Transverse colon (tissue), 3 donors: ENCODE measurements at regions not wholly inside any gene's neighbourhood (a gene's known extent, or its start where the extent isn't known, plus 50 kb on each side); places are given as distances from the start of the nearest gene placed in this dataset.

Source experiments
- EP300 ChIP-seq: sonication (generic); formaldehyde crosslinking; IDR thresholded peaks from one replicate; pipeline ENCODE4 v1.6.1; 2017; ENCODE audit warnings: antibody characterized with exemption, low read depth
- POLR2A ChIP-seq: fragments of 450-650 bp; IDR thresholded peaks from one replicate; pipeline ENCODE4 v1.6.1; 2016; ENCODE audit warnings: antibody characterized with exemption, mild to moderate bottlenecking, moderate library complexity
- TF ChIP-seq, protein P1 (sequence below), 5 experiments: fragments of 200-600 bp in 3 of 5; fragments of 450-650 bp in 2 of 5; sonication (generic) in 3 of 5; IDR thresholded peaks; 1 replicate in 2 of 5; 2 replicates in 3 of 5; pipeline ENCODE4 v1.5.1; 2016 to 2017; ENCODE audit warnings: antibody characterized with exemption in 5 of 5, inconsistent platforms in 3 of 5, mild to moderate bottlenecking in 2 of 5, moderate library complexity in 1 of 5

DNA sequence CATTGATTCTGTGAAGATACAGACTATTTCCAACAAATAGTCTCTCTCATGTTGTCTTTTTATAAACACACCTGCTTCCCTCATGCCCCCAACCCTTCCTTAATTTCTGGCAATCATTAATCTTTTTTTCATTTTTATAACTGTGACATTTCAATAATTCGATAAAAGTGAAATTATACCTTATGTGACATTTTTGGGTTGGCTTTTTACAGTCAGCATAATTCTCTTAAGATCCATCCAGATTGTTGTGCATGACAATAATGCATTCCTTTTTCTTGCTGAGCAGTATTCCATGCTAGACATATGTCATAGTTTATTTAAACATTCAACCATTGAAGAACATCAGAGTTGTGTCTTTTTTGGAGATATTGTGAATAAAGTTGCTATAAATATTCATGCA, 541.8 kb upstream of the VRK2 start:
- TF ChIP-seq, protein P1, sequence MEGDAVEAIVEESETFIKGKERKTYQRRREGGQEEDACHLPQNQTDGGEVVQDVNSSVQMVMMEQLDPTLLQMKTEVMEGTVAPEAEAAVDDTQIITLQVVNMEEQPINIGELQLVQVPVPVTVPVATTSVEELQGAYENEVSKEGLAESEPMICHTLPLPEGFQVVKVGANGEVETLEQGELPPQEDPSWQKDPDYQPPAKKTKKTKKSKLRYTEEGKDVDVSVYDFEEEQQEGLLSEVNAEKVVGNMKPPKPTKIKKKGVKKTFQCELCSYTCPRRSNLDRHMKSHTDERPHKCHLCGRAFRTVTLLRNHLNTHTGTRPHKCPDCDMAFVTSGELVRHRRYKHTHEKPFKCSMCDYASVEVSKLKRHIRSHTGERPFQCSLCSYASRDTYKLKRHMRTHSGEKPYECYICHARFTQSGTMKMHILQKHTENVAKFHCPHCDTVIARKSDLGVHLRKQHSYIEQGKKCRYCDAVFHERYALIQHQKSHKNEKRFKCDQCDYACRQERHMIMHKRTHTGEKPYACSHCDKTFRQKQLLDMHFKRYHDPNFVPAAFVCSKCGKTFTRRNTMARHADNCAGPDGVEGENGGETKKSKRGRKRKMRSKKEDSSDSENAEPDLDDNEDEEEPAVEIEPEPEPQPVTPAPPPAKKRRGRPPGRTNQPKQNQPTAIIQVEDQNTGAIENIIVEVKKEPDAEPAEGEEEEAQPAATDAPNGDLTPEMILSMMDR (IDR thresholded peaks at IDR 0.05) = no peak
- TF ChIP-seq POLR2A (no peak), EP300 (no peak)
